B cell (primary cell): ENCODE measurements at regions not wholly inside any gene's neighbourhood (a gene's known extent, or its start where the extent isn't known, plus 50 kb on each side); places are given as distances from the start of the nearest gene placed in this dataset.

ENCODE experiments used
- CTCF ChIP-seq: fragments of 200-600 bp; IDR thresholded peaks from one replicate; pipeline ENCODE4 v1.8.0; 2022; ENCODE audit warnings: antibody characterized with exemption, mild to moderate bottlenecking
- EZH2 ChIP-seq: IDR thresholded peaks from 2 replicates; pipeline ENCODE4 v1.6.1; 2012; ENCODE audit warnings: borderline replicate concordance, low read depth, mild to moderate bottlenecking, moderate library complexity, low read length; ENCODE audit not compliant: insufficient read depth, poor library complexity, severe bottlenecking

DNA sequence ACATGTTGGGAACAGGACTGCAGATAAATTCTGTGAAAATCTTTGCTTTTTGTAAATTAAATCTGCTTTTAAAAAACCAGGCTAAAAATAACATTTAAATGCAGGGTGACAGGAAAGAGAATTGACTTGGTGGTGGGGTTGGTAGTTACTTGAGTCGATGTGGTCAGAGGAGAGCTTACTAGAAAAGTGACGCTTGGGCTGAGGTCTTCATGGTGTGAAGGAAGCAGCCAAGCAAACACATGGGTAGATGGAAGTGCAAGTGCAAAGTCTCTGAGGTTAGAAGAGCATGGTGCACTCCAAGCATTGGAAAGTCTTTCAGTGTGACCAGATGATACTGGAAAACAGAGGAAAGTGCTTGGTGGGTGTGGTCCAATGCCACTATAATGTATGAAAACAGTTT is 86.4 kb upstream of the THBS1 start:
- no peak for TF ChIP-seq EZH2
- no peak for TF ChIP-seq CTCF
